Glomerular visceral epithelial cell (primary cell): ENCODE measurements at regions not wholly inside any gene's neighbourhood (a gene's known extent, or its start where the extent isn't known, plus 50 kb on each side); places are given as distances from the start of the nearest gene placed in this dataset.
"Not testable (repeated sequence)": the region's sequence is repeated elsewhere in the genome, so short reads cannot be mapped to it uniquely, and the experiment has no call there.

Experiments used
- DNase-seq: peaks from one replicate; pipeline ENCODE4 v3.0.0-alpha.2; 2016; ENCODE audit errors: extremely low spot score

DNA sequence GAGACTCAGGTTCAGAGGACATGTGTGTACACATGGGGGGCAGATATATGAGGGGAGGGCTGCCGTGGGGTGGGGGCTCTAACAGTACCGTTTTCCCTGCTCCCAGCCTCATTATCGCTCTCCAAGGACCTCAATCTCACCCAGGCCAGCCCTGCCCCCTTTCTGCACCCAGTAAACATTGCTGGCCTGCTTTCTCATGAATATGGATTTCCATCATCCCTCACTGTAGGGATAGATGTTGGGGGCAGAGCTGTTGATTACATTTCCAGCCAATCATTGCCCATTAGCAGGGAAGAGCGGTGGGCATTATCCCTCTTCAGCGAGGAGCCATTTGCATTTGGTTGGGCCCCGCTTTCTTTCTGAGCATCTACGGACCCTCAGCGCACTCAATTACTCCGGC is 273.8 kb downstream of the RPS6KC1 start:
- DNase-seq = no peak

DNA sequence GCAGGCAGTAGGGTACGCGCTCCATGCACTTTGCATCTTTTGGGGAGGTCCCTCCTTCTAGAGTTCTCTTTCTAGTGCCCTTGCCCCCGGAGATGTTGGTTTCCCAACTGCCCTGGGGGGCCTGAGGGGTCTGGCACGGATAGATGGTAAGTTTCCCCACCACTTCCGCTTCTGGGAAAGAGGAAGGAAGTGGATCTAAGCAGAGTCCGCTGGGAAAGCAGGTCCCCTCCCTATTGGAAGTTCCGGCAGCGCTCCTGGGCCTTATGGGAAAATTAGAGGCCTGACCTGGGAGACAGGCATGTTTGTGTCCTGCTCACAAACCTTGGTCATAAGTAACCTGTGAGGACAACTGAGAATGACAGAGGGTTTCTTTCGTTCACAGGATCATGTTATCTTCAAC is 274.4 kb downstream of the RPS6KC1 start:
- no peak for DNase-seq

DNA sequence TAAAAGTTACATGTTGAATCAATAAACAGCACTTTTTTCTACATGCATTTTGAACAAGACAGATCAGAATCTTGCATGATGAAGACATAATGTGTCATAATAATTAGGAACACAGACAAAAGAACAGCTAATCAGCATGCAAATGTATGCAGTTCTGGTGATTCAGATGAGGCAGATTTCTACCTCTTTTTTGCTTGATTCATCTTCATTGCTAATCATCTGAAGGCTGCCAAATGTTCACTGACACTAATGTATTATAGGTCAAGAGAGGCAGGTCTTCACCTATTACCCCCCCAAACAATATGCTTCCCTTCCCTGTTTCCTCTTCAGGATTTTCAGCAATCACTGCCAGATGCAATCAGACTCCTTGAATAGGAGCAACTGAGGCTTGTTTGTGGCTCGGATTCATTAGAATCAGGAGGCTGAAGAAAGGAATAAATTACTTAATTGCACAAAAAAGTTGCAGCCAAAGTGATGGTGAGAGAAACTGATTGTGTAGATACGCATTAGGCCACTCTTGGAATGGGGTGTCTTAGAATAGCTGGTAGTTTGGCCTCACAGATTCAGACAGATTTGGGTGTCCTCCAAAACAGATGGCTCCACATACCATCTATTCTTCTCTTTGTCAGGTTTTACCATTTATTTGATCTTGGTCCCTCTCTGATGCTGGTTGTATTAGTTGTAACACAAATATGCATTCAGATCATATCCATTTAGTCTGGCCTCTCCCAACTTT is 275.4 kb downstream of the RPS6KC1 start:
- no peak for DNase-seq

DNA sequence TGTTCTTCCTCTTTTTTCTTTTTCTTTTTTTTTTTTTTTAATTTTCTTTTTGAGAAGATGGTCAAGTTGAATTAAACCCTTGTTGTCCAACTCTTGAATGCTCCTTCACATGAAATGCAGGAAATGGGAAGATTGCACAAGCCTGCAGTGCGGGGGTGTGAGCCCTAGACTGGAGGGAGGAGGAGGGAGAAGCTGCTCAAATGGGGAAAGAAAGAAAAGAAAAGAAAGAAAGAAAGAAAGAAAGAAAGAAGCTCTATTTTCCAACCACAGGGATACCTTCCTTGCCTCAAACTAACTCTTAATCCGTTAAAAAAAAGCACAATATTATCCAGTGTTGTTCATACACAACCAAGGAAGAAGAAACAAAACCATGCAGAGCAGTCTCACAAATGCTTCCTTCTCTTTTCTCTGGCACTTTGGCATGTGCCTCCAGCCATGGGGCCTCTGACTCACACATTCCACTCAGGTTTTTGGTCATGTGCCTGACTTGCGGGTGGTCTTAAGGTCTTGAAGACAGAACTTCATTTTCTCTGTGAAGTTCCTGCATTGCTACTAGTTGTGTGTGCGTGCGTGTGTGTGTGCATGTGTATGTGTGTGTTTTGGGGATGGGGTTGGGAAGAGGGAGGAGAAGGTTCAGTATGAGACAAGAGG is 276.1 kb downstream of the RPS6KC1 start:
- peak; percentile 89 for DNase-seq

DNA sequence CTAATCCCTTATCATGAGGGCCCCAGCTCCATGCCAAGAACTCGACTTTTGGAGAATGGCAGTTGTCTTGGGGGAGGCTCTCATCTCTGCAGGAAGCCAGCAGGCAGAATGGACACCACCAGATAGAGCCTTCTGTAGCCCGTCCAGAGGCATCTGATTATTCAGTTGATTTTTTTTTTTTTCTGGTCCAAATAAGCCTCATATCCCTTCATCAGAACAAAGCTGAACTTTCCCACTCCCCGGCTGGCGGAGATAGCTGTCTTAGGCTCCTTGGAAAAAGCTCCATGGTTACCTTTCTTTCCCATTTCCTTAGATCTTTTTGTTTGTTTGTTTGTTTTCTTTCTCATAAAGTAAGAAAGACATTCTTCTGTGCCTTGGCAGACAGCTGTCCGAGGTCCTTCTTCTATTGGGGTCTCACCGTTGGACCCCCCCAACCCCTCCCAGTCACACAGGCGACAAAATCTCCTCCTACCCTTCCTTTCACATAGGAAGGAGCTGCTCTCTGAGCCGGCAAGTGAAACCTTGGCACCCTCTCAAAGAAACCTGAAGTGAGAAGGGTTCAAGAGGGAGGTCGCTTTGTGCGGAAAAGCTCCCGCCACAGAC is 278.5 kb downstream of the RPS6KC1 start:
- DNase-seq = no peak

DNA sequence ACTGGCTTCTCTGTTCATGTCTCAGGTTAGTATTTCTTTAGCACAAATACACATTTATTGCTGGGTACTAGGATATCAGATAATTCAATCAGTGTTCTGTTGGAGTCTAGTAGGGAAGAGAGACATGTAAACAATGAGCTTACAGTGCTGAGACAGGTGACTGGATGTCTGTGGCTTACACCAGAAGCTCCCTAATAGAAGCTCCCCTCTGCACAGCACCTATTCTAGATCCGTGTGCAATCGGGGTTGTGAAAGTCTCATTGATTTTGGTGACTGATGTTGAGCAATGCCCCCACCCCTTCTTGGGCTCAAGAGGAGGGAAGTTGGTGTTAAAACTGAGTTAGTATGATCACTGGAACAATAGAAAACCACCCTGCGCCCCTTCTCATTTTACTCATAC is 279.2 kb downstream of the RPS6KC1 start:
- no peak for DNase-seq

DNA sequence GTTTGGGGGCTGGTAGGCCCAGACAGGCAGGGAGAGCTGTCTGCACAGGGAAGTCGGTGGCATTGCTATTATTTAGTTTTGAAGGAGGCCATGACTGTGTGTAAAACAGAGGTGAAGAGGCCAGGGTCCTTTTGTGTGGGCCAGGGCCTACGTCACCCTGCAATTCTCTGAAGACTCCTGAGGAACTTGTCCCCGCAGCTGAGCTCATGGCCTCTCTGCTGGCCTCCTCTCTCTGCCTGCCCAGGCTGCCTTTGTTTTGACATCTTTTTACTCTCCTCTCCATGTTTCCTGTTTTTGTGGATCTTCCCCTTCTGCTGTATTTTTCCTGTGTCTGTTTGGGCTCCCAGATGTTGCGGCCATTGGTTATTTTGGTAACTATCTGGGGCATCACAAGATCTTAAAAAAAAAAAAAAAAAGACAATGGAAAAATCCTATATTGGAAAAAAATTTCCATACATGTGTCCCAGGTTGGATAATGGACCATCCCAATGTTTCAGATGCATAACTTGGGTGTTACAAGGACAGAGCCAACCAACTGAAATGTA is 280.7 kb downstream of the RPS6KC1 start:
- no peak for DNase-seq

DNA sequence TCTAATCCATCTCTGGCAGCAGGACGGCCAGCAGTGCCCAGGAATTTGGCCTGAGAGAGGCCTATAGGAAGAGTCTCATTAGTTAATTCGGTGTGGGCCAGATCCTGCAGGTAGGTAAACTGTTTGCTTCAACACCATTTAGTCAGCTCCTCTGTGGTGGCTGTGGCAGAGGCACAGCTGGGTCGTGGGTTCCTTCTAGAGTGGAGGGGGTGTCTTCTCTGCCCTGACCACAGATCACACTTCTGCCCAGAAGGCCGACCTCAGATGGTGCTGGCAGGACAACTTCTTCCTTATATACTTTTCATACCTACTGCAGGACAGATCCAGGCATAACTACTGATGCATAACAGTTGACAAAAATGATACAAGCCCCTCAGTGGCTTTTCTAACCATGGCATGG is 281.4 kb downstream of the RPS6KC1 start:
- peak; percentile 16 for DNase-seq

DNA sequence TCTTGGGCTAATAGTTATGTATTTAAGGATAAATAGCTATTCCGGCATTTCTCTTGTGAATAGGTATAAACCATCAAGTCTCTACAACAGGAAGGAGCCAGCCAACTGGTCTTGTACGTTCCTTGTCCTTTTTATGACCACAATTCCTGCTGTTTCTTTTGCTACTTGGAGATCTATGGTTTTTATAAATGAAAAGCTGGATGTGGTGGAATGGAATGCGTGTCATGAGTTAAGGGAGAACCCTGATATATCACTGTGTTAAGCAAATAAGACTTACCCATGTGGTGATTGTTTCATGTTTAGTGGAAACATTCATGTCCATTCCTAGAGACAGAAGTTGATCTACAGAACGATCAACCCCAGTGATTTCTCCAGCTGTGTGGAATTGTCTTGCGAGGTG is 282.1 kb downstream of the RPS6KC1 start:
- no peak for DNase-seq

DNA sequence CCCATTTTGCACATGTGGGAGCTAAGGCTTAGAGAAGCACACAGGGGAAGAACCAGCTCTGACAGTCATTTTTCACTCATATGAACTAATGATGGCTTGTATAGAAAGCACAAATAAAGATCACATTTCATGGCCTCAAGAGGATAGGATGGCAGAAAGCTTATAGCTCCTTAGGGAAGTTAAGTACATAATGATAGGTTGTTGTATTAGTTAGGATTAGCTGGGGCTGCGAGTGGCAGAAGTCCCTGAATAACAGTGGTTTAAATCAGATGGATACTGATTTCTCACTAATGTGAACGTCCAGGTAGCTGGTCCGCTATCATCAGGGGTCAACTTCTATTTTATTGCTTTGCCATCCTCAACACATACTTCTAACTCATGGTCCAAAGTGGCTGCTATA is 284.0 kb downstream of the RPS6KC1 start:
- no peak for DNase-seq

DNA sequence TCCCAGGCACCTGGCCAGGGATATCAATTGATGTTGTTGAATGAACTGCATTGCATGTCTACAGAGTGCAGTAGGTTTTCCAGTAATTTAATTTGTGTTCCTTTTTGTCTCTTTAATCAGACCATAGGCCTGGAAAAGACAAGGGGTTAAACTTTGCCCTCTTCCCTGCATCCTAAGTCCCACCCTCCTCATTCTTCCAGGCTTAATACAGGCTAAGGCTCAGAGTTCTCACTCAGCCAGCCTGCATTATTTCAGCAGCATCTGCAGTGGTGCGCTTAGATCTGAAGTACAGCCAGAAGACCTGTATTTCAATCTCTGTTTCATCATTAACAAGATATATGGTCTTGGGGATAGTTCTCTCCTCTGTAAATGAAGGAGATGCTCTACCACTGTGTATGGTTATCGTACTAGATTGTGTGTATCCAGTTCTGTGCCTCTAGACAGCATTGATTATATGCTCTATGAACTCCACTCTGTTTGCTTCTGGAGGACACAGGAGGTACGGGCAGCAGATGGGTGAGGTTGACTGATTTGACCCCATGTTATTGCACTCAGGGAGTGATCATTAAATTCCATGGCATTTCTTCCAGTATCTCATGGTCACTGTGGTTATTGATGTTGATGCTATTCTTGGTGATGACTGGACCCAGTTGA is 286.1 kb downstream of the RPS6KC1 start:
- no peak for DNase-seq

DNA sequence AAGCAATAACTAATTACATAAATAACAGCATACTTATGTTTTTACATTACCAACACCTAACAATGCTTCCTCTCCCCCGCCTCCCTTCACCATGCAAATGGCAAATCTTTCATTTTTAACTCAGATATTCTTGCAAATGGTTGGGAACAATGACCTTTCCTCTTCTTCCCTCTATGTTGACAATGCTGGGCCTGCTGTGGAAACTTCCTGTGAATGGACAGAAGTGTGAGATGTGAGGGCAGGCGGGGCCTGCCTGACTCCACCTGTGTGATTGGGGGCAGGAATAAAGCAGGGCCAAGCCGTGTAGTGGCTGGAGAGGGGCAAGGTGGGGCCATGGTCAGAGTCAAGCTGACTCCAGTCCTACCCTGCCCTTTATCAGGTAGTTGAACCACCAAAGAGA is 289.6 kb downstream of the RPS6KC1 start:
- no peak for DNase-seq

DNA sequence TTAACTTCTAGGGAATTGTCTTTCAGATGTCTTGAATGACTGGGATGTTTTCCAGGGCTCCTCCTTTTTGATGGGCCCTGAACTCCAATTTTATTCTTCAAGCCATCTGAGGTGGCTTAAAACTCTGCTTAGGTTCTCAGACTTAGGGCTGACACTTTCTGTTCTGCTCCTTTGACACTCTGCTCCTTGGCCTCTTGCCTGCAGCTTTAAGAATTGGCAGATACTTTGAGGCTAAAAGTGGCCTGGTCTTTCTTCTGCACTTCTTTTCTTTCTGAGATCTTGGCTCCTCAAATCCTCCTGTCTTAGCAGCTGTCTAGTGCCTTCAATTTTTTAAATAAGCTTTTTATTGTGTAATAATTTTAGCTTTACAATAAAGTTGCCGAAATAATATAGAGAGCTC is 294.6 kb downstream of the RPS6KC1 start:
- DNase-seq = no peak

DNA sequence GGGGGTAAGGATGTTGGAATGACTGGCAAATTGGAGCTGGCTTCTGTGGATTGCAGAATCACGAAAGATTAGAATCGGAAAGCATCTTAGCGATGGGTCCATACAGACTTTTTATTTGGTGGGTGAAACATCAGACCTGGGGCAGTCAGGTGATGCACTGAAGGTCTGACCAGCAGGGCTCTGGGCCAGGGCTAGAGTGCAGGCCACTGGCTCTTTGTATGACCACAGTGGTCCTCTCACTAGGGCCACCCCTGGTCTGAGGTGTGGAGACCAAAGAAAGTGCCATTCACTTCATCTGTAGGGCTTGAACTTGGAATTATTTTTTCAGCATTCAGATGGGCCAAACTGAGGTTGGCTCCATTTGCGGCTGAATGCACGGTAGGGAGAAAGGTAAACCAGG is 306.4 kb downstream of the RPS6KC1 start:
- DNase-seq = no peak

DNA sequence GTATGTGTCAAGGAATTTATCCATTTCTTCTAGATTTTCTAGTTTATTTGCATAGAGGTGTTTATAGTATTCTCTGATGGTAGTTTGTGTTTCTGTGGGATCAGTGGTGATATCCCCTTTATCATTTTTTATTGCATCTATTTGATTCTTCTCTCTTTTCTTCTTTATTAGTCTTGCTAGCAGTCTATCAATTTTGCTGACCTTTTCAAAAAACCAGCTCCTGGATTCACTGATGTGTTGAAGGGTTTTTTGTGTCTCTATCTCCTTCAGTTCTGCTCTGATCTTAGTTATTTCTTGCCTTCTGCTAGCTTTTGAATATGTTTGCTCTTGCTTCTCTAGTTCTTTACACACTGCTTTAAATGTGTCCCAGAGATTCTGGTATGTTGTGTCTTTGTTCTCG is 307.3 kb downstream of the RPS6KC1 start:
- DNase-seq = not testable (repeated sequence)

DNA sequence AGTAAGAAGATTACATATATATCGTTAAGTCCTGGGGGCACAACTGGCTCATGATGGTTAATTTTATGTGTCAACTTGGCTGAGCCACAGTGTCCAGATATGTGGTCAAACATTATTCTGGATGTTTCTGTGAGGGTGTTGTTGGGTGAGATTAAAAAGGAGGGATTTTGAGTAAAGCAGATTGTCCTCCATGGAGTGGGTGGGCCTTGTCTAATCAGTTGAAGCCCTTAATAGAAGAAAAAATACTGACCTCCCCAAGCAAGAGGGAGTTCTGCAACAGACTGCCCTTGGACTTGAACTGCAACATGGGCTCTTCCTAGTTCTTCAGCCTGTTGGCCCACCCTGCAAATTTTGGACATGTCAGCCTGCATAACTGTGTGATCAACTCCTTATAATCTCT is 311.6 kb downstream of the RPS6KC1 start:
- no peak for DNase-seq

DNA sequence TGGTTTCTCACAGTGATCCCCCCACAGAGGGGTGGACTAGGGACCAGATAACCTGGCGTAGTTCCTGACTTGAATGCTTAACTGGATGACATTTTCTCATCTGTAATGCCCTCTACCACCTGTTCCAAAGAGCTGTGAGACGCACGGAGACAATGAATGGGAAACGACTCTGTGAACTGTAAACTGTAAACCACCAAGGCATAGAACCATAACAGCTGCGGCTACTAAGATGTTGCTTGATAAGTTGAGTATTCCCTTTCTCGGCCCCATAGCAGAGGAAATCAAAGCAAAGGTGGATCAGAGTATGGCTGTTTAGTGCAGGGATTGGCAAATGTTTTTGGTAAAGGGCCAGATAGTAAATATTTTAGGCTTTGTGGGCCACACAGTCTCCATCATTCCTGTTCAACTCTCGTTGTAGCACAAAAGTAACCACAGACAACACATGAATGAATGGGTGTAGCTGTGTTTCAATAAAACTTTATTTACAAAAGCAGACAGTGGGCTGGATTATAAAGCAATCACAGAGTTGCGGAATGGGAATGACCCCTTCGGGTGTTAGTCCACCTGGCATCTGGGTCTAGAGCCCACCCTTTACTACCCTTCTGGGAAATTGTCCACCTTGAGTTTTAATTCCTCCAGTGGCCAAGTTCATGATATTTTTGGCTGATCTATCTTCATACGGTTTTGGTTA is 315.2 kb downstream of the RPS6KC1 start:
- no peak for DNase-seq

DNA sequence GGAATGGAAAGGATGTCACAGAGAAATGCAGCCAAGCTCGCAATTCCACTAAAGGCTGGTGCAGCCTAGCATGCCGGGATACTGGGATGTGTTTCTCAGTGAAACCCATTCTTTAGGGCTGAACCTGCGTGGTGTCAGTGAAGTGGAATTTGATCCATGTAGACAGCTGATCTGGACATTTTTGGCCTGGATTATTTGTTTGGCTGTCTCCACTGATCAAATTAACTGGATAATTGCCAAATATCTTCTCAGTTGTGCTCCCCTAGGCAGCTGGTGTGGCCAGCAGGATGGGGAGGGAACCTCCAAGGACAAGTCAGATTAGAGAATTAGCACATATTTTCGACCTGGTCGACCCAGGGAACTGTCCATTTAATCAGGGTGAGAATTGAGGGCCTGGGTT is 318.4 kb downstream of the RPS6KC1 start:
- no peak for DNase-seq

DNA sequence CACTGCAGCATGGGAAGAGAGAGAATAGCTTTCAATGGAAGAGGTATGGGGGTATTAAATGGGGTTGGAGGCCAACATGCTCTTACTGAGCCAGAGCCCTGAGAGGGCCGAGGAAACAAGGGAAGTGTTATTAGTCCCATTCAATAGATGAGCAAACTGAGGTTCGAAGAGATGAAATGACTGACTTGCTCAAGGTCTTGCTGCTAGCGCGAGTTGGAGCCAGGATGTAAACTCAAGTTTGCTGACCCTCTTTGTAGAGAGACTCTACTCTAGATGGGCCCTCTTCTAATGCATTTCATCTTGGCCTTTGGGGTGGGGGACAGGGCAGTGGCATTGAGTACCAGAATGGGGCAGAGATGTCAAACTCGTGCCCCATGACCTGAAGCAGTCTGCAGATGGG is 319.5 kb downstream of the RPS6KC1 start:
- DNase-seq = no peak

DNA sequence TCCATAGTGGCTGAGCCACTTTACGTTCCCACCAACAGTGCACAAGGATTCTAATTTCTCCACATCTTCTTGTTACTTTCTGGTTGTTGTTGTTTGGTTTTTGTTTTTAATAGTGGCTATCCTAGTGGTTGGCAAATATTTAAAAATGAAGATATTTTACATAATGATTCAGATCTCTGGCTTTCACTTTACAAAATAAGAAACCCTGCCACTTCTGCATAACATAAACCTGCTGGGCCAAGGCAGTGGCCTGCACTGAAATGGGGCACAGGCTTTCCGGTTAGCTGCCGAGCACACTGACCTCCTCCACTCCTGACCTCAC is 320.4 kb downstream of the RPS6KC1 start:
- no peak for DNase-seq

DNA sequence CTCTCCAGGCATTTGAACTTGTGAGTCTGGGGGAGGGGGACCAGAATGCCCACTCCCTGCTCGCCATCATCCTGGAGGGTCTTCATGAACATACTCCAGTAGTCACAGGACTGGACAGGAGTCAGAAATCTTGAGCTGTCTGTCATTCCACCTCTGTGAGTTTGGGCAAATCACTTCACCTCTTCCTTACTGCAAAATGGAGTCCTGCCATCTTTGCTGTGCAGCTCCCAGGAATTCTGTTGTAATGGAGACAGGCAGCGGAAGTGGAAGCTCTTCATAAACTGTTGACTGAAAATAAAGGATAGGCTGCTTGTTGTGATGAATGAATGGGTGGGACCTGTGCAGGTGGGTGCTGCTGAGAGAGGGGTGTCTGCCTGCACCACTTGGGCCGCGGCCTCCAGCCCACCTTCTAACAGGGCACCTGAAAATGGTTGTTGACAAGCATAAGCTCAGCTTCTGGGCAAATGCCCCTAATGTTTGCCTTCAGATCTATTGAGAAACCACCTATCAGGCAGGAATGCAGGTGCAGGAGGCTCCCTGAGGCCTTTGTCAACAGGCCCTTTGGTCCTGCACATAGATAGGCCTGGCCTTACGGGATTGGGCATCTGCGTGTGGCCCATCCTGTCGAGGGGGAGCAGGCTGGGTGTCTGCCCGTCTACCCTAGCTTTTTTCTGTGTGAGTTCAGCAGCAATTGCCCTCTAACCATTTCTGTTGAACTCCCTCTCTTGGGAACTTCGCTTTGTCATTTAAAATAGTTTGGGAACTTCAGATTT is 321.0 kb downstream of the RPS6KC1 start:
- DNase-seq = no peak
